Panc1 (cell line): ENCODE measurements at regions not wholly inside any gene's neighbourhood (a gene's known extent, or its start where the extent isn't known, plus 50 kb on each side); places are given as distances from the start of the nearest gene placed in this dataset.

Experiments used
- ATAC-seq: fragments of 200-7000 bp; cut with Tn5 transposase; 2 replicates; pipeline ENCODE4 v1.9.1; 2020; ENCODE audit warnings: mild to moderate bottlenecking, moderate library complexity
- BruUV-seq: library from RNA; stranded (reverse); fragments of 400-500 nt; replicated peaks from 2 replicates; lab custom pipeline; 2021; lab: Mats Ljungman, UMichigan
- CTCF ChIA-PET: fragments of 300-600 bp; sonication (Branson Sonifier 250); formaldehyde crosslinking; loops from one replicate; lab custom pipeline; 2022; ENCODE audit warnings: antibody characterized with exemption; lab: Charles Lee
- POLR2A ChIA-PET: fragments of 300-600 bp; sonication (Branson Sonifier 250); formaldehyde crosslinking; loops from one replicate; lab custom pipeline; 2022; ENCODE audit warnings: antibody characterized with exemption; lab: Charles Lee
- DNase-seq: peaks from one replicate; pipeline ENCODE4 v3.0.0-alpha.2; 2010; ENCODE audit warnings: low read depth, low spot score
- H3K27ac ChIP-seq: 2 replicates; pipeline ENCODE4 v1.5.1; 2011; ENCODE audit warnings: mild to moderate bottlenecking, low read length, inconsistent platforms
- H3K27me3 ChIP-seq: fragments of 200-500 bp; sonication (Bioruptor generic); 2 replicates; pipeline ENCODE4 v1.6.0; 2014; ENCODE audit warnings: low read length, inconsistent platforms; ENCODE audit not compliant: control insufficient read depth, insufficient read depth
- H3K36me3 ChIP-seq: fragments of 200-500 bp; sonication (Bioruptor generic); 2 replicates; pipeline ENCODE4 v1.5.1; 2014; ENCODE audit warnings: inconsistent platforms, mild to moderate bottlenecking, low read length, moderate library complexity; ENCODE audit not compliant: control insufficient read depth, insufficient read depth
- H3K4me1 ChIP-seq: 2 replicates; pipeline ENCODE4 v1.5.1; 2011; ENCODE audit warnings: inconsistent platforms, mild to moderate bottlenecking, low read length, moderate library complexity; ENCODE audit not compliant: control insufficient read depth, insufficient read depth
- H3K4me3 ChIP-seq, 2 experiments: 2 replicates each; pipeline ENCODE4 v1.5.1; 2011 to 2012; ENCODE audit warnings: low read depth in 2 of 2, low read length in 2 of 2, mild to moderate bottlenecking in 2 of 2, inconsistent platforms in 1 of 2, moderate library complexity in 1 of 2
- H3K9me3 ChIP-seq: fragments of 200-500 bp; sonication (Bioruptor generic); 2 replicates; pipeline ENCODE4 v1.5.1; 2014; ENCODE audit warnings: low read depth, mild to moderate bottlenecking, inconsistent platforms, low read length, moderate library complexity; ENCODE audit not compliant: control insufficient read depth, insufficient read depth
- POLR2AphosphoS5 ChIP-seq: IDR thresholded peaks from 2 replicates; pipeline ENCODE4 v1.6.1; 2012; ENCODE audit warnings: mild to moderate bottlenecking, low read depth, low read length, moderate library complexity
- SIN3A ChIP-seq: IDR thresholded peaks from 2 replicates; pipeline ENCODE4 v1.6.1; 2012; ENCODE audit warnings: low read depth, mild to moderate bottlenecking, low read length, moderate library complexity, borderline replicate concordance; ENCODE audit not compliant: insufficient read depth
- TCF7L2 ChIP-seq: IDR thresholded peaks from 2 replicates; pipeline ENCODE4 v1.6.1; 2011; ENCODE audit warnings: mild to moderate bottlenecking, low read depth, low read length, inconsistent platforms
- in situ Hi-C: cut with HindIII; loops from 2 replicates; pipeline ENCODE4 v1.10.0; 2016; ENCODE audit warnings: low sequenced_read_pairs, low pct_unique_long_range_greater_than_20kb
- intact Hi-C: fragments of 100-400 bp; cut with micrococcal nuclease; formaldehyde crosslinking; loops from one replicate; pipeline ENCODE4 v1.10.0; 2022; ENCODE audit not compliant: unreplicated experiment
- TF ChIP-seq, protein P1 (sequence below): fragments of 450-650 bp; IDR thresholded peaks from 2 replicates; pipeline ENCODE4 v1.5.1; 2017; ENCODE audit warnings: mild to moderate bottlenecking
- TF ChIP-seq, protein P2 (sequence below), 2 experiments: IDR thresholded peaks; 2 replicates each; pipeline ENCODE4 v1.6.1; 2011 to 2012; ENCODE audit warnings: low read depth in 2 of 2, control low read depth in 1 of 2, low read length in 1 of 2, mild to moderate bottlenecking in 1 of 2, moderate library complexity in 1 of 2; ENCODE audit not compliant: insufficient read depth in 1 of 2

DNA sequence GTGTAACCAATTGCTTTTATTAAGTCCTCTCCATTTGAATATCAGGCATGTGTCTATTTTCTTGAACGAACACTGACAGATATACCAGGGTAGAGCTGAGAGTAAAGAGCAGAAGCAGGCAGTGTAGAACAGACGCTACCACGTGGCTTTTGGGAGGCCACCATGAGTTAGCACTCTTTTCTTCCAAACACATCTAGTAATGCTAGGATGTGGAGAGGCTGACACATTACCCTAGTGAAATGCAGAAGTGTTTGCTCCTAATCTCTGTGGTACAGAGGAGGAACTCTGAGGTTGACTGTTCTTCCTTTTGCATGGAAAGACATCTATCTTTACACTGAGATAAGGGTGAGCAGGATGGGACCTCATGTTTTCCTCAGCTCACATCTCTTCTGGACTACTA, 216.3 kb downstream of the SATB1 start:
- Histone ChIP-seq H3K36me3 (no peaks in the 10 kb centered on the region), H3K9me3 (no peaks in the 10 kb centered on the region), H3K27me3 (no peaks in the 10 kb centered on the region), H3K4me3 (no peak overlapping the region), H3K27ac (no peak overlapping the region), H3K4me1 (no peaks in the 10 kb centered on the region)
- ChIA-PET POLR2A (no interaction called here), CTCF (no interaction called here)
- TF ChIP-seq POLR2AphosphoS5 (no peak), TCF7L2 (no peak), SIN3A (no peak)
- TF ChIP-seq, protein P1, sequence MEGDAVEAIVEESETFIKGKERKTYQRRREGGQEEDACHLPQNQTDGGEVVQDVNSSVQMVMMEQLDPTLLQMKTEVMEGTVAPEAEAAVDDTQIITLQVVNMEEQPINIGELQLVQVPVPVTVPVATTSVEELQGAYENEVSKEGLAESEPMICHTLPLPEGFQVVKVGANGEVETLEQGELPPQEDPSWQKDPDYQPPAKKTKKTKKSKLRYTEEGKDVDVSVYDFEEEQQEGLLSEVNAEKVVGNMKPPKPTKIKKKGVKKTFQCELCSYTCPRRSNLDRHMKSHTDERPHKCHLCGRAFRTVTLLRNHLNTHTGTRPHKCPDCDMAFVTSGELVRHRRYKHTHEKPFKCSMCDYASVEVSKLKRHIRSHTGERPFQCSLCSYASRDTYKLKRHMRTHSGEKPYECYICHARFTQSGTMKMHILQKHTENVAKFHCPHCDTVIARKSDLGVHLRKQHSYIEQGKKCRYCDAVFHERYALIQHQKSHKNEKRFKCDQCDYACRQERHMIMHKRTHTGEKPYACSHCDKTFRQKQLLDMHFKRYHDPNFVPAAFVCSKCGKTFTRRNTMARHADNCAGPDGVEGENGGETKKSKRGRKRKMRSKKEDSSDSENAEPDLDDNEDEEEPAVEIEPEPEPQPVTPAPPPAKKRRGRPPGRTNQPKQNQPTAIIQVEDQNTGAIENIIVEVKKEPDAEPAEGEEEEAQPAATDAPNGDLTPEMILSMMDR: no peak
- TF ChIP-seq, protein P2, sequence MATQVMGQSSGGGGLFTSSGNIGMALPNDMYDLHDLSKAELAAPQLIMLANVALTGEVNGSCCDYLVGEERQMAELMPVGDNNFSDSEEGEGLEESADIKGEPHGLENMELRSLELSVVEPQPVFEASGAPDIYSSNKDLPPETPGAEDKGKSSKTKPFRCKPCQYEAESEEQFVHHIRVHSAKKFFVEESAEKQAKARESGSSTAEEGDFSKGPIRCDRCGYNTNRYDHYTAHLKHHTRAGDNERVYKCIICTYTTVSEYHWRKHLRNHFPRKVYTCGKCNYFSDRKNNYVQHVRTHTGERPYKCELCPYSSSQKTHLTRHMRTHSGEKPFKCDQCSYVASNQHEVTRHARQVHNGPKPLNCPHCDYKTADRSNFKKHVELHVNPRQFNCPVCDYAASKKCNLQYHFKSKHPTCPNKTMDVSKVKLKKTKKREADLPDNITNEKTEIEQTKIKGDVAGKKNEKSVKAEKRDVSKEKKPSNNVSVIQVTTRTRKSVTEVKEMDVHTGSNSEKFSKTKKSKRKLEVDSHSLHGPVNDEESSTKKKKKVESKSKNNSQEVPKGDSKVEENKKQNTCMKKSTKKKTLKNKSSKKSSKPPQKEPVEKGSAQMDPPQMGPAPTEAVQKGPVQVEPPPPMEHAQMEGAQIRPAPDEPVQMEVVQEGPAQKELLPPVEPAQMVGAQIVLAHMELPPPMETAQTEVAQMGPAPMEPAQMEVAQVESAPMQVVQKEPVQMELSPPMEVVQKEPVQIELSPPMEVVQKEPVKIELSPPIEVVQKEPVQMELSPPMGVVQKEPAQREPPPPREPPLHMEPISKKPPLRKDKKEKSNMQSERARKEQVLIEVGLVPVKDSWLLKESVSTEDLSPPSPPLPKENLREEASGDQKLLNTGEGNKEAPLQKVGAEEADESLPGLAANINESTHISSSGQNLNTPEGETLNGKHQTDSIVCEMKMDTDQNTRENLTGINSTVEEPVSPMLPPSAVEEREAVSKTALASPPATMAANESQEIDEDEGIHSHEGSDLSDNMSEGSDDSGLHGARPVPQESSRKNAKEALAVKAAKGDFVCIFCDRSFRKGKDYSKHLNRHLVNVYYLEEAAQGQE (IDR thresholded peaks at IDR 0.05; ENCODE audit: insufficient read depth in 1 of 2, low read depth in 2 of 2, low read length in 1 of 2): no peak
- in situ Hi-C loops (no loop called here), intact Hi-C loops (no loop called here)
- DNase-seq (no peak), ATAC-seq (no peak)
- BruUV-seq: no TSS peak

DNA sequence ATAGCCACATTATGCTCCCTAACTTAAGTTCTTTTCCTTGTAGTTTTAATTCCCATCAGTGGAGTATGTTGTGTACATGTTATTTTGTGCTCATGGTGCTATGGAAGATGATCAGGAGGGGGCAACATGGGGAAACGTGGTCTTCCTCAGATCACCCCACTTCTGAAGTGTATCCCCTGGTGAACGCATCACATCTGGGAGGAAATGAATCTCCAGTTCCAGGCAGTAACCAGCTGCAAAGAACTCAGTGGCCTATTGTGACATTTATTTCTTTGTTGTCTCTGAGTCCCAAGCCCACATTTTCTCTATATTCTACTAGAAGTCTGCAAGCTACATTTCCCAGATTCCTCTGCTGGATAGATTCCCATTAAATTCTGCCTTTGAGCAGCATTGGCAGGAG, 217.0 kb downstream of the SATB1 start:
- DNase-seq (no peak), ATAC-seq (no peak)
- TF ChIP-seq SIN3A (no peak), TCF7L2 (no peak), POLR2AphosphoS5 (no peak)
- TF ChIP-seq, protein P2 (IDR thresholded peaks at IDR 0.05; ENCODE audit: insufficient read depth in 1 of 2, low read depth in 2 of 2, low read length in 1 of 2): no peak
- TF ChIP-seq, protein P1: no peak
- ChIA-PET CTCF (no interaction called here), POLR2A (interaction anchor here (0.5 kb wide), 1 partner anchor 101 kb away, joined by 3 read pairs; no protein-coding TSS in a partner anchor)
- in situ Hi-C loops (no loop called here), intact Hi-C loops (no loop called here)
- Histone ChIP-seq H3K4me1 (no peaks in the 10 kb centered on the region), H3K9me3 (no peaks in the 10 kb centered on the region), H3K36me3 (no peaks in the 10 kb centered on the region), H3K4me3 (no peak overlapping the region), H3K27ac (no peak overlapping the region), H3K27me3 (no peaks in the 10 kb centered on the region)
- no TSS peak for BruUV-seq
